Fibroblast of skin of left quadriceps (primary cell): ENCODE measurements at regions not wholly inside any gene's neighbourhood (a gene's known extent, or its start where the extent isn't known, plus 50 kb on each side); places are given as distances from the start of the nearest gene placed in this dataset.

Experiments used
- DNase-seq, 2 experiments: peaks; one replicate each; pipeline ENCODE4 v3.0.0-alpha.2; 2013; ENCODE audit warnings: low read depth in 2 of 2

DNA sequence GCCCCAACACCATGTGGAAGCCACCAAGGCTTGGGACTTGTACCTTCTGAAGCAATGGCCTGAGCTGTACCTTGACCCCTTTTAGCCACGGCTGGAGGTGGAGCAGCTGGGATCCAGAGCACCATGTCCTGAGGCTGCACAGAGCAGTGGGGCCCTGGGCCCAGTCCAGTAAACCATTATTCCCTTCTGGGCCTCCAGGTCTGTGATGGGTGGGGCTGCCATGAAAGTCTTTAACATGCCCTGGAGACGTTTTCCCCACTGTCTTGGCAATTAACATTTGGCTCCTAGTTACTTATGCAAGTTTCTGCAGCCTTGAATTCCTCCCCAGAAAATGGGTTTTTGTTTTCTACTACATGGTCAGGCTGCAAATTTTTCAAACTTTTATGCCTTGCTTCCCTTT is 323.7 kb upstream of the ZP4 start:
- no peak for DNase-seq

DNA sequence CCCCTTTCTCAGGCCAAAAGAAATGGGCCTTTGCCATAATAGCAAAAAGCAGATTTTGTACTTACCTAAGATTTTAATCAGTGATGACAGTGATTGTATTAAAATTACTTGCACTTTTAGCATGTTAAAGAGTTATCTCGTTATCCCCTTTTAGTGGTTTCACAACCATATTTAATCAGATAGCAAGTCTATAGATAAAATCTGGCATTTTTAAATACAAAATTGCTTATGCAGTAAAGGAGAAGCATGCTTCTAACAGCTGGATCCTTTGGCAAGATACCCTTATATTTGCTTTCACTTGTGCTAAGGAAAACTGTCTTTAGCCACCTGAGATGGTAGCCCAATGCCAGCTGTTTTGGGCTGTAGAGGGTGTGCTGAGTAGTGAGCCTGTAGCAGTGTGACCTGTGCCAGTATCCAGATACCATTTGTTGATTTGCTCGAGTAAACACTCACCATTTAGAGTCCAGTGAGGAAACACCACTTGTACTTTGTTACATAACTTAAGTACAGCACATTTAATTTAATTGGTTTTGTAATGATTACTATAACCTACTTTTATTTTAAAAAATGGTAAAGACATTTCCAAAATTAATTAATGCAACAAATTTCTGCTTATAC is 314.4 kb upstream of the ZP4 start:
- no peak for DNase-seq

DNA sequence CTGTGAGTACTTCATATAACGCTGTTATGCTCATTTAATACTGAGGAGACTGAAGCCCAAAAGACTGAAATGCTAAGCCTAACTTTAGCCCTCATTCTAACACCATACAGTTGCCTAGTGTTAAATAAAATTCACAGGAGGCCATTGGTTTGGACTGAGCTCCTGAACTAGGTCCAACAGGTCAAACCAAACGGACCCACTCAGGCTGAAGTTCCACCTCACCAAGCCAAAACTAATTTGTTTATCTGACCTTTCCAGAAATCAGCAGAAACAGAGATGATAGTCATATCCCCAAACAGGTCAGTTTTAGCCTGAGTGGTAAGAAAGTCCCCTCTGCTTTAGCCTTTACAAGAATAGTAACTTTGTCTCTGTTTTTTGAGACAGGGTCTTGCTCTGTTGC is 311.3 kb upstream of the ZP4 start:
- DNase-seq, result no peak

DNA sequence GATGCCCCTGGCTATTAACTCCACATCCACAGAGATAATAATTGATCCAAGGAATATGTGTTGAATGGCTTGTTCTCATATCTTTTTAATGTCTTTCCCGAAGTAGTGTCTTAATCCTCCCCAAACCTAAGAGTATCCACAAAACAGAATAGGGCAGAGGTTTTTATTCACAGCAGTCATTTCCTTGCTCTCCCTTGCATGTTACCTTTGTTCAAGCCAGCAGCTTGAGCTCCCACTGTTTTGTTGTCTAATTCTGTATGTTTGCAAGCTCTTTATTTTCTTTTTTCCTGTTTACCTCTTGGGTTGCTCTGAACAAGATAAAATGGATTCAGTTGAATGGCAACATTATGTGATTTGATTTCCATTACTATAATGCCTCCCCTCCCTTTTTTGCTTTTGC is 308.6 kb upstream of the ZP4 start:
- DNase-seq, result no peak

DNA sequence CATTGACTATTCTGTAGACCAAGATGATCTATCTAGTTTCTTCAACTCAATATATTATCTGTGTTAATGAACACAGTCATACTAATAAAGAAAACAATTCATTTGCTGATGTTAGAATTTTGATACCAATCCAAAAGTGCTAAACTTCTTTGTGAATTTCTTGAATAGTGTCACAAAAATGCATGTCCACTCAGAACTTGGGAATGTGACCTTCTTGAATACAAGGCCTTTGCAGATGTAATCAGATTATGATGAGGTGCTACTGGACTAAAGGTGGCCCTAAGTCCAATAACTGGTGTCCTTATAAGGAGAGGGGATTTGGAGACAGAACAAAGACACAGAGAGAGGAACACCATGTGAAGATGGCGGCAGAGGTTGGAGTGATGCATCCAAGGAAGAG is 305.8 kb upstream of the ZP4 start:
- DNase-seq, result no peak

DNA sequence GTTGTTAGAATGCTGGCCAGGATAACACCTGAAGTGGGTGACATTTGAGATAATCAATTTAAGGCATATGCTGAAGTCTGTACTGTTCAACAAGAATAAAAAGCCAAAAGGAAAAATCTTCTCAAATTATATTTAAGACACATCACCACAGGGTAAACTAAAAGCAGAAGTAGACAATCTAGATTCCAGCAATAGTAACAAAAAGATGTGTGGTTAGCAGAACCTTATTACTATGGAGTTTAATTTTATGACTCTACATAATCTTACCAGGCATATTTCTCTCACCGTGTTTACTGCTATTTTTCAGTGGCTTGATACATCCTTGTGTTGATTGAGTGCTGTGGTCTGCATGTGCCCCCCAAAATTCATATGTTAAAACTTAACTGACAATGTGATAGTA is 300.4 kb upstream of the ZP4 start:
- DNase-seq, result no peak

DNA sequence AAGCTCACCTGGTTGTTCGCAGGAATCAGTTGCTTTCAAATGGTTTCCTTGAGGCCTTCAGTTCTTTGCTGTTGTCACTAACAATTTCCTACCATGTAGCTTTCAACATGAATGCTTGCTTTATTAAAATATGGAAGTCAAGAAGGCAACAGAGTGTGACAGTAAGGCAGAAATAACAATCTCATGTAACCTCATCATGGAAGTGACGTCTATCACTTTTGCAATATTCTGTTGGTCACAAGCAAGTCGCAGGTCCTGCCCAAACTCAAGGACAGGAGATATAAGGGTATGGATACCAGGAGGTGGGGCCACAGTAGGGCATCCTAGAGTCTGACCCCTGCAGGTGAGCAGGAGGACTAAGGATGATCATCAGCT is 296.8 kb upstream of the ZP4 start:
- DNase-seq, result no peak

DNA sequence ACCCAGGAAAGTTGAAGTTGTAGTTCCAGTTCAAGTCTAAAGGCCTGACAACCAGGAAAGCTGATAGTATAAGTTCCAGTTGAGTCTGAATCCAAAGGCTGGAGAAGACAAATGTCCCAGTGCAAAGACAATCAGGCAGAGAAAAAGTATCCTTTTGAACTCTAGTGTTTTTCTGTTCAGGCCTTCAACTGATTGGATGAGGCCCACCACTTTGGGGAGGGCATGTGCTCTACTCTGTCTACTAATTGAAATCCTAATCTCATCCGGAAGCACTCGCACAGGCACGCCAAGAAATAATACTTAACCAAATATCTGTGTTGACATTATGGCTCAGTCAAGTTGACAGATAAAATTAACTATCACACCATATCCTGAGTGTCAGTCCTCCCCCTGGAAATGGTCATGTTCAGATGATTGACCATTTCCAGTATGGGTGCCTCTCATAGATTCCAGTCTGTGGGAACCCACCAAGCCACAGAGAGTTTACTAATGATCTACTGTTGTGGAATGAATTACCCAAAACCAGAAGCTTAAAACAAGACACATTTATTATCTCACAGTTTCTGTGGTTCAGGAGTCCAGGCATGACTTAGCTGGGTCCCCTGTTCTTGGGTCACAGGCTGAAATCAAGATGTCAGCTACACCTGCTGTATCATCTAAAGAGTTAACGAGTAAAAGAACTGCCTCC is 296.3 kb upstream of the ZP4 start:
- no peak for DNase-seq

DNA sequence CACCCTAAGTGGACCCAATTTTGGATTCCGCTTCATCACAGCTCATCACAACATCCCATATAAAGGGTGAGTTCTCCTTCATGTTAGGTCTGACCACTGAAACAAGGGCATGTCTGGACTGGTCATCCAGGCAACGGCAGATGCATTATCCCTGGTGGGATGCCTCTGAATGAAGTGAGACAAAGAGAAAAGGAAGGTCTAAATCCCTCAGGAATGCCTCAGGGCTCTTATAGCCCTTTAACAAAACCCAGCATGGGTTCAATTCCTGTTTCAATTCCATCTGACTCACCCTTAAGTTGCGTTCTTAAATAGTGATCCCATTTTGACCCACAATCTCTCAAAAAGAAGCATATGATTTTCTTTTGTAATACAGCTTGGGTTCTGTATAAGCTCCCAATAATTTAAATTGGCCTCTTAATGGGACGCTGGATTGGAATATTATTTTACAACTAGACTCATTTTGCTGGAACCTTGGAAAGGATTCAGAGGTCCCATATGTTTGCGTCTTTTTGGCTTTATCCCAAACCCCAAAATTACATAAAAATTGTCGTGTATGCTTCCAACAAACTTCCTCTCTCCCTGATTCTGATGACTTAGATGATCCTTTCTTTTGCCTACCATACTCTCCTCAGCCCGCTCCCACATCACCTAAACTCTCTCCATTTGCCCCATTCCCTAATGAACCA is 287.4 kb upstream of the ZP4 start:
- no peak for DNase-seq

DNA sequence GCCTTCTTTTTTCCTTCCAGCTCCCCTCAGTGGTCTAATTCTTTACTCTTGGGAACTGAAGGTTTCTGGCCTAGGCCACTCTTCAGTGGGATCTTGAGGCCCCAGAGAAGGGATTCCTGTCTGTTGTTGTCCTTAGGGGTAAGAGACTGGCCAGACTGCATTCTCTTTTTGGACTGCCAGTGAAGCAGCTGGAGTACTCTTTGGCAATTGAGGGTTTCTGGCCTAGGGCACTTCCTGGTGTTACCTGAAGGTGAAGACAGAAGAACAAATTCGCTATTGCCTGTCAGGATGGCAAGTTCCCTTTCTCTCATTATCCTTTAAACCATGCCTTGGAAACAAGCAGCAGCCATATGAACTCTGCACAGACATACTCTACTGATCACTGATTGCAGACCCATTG is 286.6 kb upstream of the ZP4 start:
- no peak for DNase-seq

DNA sequence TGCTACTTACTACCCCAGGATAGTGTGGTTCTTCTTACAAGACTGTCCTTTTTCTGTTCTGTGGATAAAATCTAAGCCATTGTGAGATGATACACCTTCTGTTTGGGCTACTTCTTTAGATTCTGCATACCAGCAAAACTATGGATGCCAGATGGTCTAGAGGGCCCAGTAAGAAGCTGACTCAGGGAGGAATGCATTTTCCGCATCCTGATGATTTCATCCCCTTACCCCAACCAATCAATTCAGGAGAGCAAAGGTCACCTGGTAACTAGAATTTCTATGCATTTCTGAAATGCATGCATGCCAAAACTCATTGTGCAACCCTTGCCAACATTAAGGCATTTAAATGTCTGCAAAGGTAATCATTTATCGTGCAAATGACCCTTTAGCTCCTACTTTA is 285.7 kb upstream of the ZP4 start:
- no peak for DNase-seq

DNA sequence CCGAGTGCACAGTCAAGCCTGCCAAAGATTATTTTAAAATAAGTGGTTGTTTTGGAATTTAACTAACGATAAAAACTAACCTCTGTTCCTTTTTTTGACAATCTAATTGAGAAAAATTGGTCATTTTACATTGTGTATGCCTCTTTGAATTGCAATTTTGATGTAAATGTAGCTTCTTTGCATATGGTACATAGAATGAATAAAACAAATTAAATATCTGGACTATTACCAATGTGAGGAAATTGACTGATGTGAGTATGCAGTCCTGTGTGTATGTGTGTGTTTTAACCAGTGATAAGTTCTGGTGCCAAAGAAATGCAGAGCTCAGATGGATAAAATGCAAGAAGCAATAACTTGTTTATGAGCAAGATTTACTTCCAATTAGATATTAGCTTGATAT is 281.3 kb upstream of the ZP4 start:
- DNase-seq, result no peak

DNA sequence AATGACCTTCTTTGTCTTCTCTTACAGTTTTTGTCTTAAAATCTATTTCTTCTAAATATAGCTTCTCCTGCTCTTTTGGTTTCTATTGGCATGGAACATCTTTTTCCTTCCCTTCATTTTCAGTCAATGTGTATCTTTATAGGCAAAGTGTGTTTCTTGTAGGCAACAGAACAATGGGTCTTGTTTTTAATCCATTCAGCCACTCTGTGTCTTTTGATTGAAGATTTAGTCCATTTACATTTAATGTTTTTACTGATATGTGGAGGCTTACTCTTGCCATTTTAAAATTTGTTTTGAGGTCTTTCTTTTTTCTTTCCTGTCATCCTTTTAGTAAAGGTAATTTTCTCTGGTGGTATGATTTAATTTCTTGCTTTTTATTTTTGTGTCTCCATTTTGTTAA is 271.2 kb upstream of the ZP4 start:
- DNase-seq, result no peak

DNA sequence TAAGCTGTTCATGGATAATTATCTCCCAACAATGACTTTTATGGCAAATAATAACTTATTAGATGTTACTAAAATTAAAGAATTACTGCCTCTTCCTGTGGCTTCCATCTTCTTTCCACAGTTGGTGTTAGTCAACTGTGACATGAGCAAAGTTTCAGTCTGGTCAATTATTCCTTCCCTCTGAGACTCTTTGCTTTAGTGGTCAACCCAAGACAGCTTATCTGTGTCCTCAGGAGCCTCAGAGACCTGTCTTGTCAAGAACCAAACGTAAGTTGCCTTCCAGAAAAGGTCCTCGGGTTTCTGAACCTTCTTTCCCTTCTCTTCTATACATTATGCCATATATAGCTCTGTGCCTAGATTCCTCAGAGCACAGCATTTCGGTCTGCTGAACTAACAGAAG is 263.2 kb upstream of the ZP4 start:
- DNase-seq, result no peak

DNA sequence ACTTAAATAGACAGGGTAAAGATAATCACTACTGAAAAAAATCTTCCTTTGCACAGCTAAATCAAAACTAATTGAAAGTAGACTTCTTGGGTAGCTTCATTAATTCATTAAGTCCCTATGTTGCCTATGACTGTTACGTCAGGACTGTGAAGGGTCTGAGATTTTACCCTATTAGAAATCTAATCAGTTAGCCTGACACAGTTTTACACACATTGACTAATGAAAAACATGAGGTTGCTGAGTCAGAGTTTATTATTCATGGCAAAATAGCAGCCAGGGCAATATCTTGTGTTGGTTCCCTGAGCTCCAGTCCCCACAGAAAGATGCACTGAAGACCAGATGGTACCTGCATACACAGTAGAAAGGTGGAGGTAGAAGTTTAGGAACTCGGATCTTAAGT is 262.5 kb upstream of the ZP4 start:
- DNase-seq, result no peak

DNA sequence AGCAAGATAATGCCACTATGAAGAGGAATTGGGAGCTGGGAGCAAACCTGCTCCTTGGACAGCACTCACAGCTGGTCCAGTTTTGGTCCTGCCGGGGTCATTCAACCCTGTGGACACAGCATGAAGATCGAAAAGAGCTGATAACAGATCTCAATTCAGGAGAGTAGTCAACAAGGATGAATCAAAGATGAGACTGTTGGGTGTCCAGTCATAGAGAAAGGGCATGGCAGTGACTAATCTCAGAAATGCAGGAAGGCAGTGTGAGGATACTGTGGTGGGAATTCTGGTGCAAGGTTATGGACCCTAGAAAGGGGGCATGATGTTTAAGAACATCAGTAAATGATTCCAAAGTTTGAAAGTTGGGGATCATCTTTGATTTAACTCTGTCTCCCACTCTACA is 261.4 kb upstream of the ZP4 start:
- no peak for DNase-seq

DNA sequence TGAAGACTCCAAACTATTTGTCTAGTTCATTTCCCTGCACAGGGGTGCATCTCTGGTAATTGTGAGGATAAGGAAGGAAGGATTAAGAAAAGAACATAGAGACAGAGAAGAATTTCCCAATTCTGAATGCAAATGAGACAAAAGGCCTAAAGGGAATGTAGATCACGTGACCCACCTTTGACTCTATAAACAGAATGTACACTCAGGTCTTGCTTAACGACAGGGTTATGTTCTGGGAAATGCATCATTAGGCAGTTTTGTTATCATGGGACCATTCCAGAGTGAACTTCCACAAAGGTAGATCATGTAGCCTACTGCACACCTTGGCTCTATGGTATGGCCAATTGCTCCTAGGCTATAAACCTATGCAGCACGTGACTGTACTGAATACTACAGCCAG is 252.3 kb upstream of the ZP4 start:
- DNase-seq, result no peak

DNA sequence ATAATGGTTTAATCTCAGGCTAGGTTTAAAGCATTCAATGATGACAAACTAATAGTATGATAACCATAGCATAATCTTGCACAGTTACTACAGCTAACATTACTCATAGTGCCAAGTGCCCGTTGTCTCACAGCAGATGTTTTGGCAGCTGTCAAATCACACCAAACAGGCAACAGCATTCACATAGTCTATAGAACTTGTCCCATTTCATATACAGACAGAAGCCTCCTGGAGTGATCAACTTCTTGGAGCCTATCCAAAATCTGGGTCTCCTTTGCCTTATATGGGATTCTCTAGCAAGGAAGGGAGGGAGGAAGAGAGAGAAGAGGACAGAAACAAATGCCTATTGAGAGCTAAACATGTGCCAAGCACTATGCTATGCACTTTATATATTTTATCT is 250.6 kb upstream of the ZP4 start:
- DNase-seq, result no peak

DNA sequence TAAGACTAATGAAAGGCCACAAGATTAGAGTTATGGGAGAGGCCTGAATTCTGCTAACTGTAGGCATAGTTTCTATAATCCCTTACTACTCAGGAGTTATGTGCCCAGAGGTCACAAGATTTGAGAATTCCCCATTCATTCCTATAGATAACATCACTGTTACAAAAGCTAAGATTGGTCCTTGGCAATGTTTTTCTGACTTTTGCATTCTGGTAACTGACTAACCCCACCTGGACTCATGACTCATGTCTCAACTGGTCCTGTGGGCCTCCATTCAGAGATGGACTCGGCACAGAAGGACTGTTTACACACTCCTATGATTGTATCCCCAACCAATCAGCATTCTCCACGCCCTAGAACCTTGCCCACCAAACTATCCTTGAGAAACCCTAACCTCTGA is 249.0 kb upstream of the ZP4 start:
- no peak for DNase-seq

DNA sequence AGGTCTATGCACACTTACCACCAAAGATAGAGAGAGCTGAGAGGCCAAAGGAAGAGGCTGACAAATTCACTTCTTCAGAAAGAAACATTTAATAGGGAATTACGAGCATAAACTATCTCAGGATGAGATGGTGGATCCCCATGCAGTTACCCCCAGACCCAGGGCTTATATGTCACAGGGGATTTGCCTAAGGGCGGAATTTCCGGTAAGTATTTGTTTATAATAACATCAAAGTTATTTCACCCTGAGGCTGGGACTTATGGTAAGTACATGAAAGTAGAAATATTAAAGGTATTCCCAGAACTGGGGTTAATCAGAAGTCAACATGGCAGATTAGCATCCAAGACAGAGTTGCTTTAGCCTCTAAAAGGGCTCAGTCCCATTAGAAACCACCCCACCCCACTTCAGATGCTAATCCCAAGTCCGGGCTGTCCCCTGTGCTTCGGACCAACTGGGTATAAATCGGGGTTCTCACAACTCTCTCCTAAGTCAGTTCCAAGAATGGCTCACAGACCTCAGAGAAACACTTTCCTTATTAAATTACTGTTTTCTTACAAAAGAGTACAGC is 247.4 kb upstream of the ZP4 start:
- no peak for DNase-seq

DNA sequence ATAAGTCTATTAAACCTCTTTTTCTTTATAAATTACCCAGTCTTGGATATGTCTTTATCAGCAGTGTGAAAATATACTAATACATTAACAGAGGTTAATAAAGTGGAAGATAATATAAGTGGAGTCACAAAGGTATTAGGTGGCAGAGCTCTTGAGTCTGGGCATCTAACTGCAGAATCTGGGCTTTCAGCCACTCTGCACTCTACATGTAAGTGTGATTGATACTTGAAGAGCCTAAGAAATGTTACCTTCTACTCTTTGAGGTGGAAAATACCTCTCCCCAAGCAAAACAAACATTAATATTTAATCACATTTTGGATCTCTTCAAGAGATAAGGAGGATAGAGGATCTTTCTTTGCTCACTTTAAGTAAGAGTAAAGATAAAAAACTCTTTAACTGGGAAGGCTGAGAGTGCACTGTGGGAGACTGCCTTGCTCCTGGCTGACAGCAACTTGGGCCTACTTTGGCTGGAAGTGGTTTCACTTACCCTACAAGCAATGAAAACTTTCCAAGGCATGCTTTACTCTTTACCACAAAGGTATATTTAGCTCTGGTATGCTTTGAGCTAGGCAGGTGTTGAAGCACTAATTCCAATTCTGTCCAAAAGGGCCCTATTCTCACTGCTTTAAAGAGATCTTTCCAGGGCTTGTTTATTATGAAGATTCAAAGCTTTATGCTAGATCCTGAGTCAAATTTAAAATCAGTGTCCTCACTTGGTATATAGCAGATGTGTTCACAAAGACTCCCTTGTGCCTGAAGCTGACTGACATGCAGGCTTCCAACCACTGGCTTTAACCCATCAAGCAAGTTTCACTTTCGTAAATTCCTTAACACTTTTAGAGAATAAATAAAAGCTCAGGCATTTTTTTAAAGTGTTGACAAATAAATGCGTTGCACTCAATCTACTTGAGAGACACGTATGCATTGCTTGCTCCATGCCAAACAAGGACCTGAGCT is 245.3 kb upstream of the ZP4 start:
- DNase-seq, result no peak

DNA sequence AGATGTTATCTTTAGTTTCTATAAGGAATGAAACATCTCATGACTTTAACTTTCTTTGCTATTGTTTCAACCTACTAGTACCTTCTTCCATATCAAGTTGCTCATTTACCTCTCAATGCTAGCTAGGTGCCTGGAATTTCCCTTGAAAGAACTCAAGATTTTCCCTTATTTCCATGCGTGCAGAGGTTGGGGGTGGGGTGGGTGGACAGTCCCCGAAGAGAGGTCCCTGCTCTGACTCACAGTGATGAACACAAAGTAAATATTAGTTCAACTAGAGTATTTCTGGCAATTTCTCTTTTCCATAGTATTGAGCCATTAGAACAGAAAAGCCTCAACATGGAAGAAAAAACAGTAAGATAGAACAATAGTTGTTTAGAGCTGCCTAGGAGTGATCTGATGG is 239.0 kb upstream of the ZP4 start:
- no peak for DNase-seq
